GM12864 (cell line): ENCODE measurements at regions not wholly inside any gene's neighbourhood (a gene's known extent, or its start where the extent isn't known, plus 50 kb on each side); places are given as distances from the start of the nearest gene placed in this dataset.

ENCODE experiments used
- DNase-seq: peaks from one replicate; pipeline ENCODE4 v3.0.0-alpha.2; 2011; ENCODE audit warnings: low read depth
- H3K4me3 ChIP-seq: 2 replicates; pipeline ENCODE4 v1.5.1; 2011; ENCODE audit warnings: mild to moderate bottlenecking, low read depth, low read length, control low read depth
- CTCF ChIP-seq: IDR thresholded peaks from 2 replicates; pipeline ENCODE4 v1.5.1; 2011; ENCODE audit warnings: low read depth, mild to moderate bottlenecking, moderate library complexity, low read length, control low read depth, inconsistent platforms; ENCODE audit errors: missing control alignments

- TF ChIP-seq CTCF, result no peak
- no peak overlapping the region for H3K4me3 ChIP-seq
- DNase-seq, result no peak
Measured at GRCh38 chr13:70694996-70695715, 586.9 kb upstream of the KLHL1 start.

- no peak for TF ChIP-seq CTCF
- DNase-seq, result no peak
- no peak overlapping the region for H3K4me3 ChIP-seq
Measured at GRCh38 chr13:70668983-70669382, 560.7 kb upstream of the KLHL1 start.

GRCh38 chr13:70668293-70668692 is 560.0 kb upstream of the KLHL1 start:
- H3K4me3 ChIP-seq, result no peak overlapping the region
- no peak for DNase-seq
- TF ChIP-seq CTCF, result no peak

- TF ChIP-seq CTCF, result no peak
- DNase-seq, result no peak
Measured at GRCh38 chr13:70666883-70667556, 558.8 kb upstream of the KLHL1 start.

GRCh38 chr13:70662231-70662940 is 554.1 kb upstream of the KLHL1 start:
- no peak overlapping the region for H3K4me3 ChIP-seq

More at GRCh38 chr13:70666883-70667556, 558.8 kb upstream of the KLHL1 start:
- no peak overlapping the region for H3K4me3 ChIP-seq

GRCh38 chr13:70644052-70644451 is 535.8 kb upstream of the KLHL1 start:
- no peak overlapping the region for H3K4me3 ChIP-seq
- no peak for DNase-seq
- TF ChIP-seq CTCF, result no peak

More at GRCh38 chr13:70662231-70662940, 554.1 kb upstream of the KLHL1 start:
- no peak for DNase-seq
- TF ChIP-seq CTCF, result no peak
